OCI-LY3 (cell line): ENCODE measurements at regions not wholly inside any gene's neighbourhood (a gene's known extent, or its start where the extent isn't known, plus 50 kb on each side); places are given as distances from the start of the nearest gene placed in this dataset.
"Not testable (repeated sequence)": the region's sequence is repeated elsewhere in the genome, so short reads cannot be mapped to it uniquely, and the experiment has no call there.

Source experiments
- H2AFZ ChIP-seq: fragments of 200-600, 300-600 bp; shearing (Covaris generic); 2 replicates; pipeline ENCODE4 v1.6.0; 2014; ENCODE audit warnings: antibody characterized with exemption, low read depth, low read length
- H3K27ac ChIP-seq: fragments of 200-600, 300-600 bp; sonication (generic); 2 replicates; pipeline ENCODE4 v1.5.1; 2014; ENCODE audit warnings: mild to moderate bottlenecking, low read length, moderate library complexity, mixed read lengths
- H3K27me3 ChIP-seq: fragments of 200-600, 300-600 bp; sonication (generic); 2 replicates; pipeline ENCODE4 v1.6.1; 2014; ENCODE audit warnings: low read depth, low read length, mixed read lengths
- H3K36me3 ChIP-seq: fragments of 200-600, 300-600 bp; sonication (generic); replicated peaks from 2 replicates; pipeline ENCODE3; 2014; ENCODE audit warnings: low read depth, low read length, mixed read lengths
- H3K4me1 ChIP-seq: fragments of 300-600, 200-600 bp; sonication (generic); 2 replicates; pipeline ENCODE4 v1.6.1; 2014; ENCODE audit warnings: low read length, mixed read lengths
- H3K4me2 ChIP-seq: fragments of 200-600, 300-600 bp; sonication (generic); 2 replicates; pipeline ENCODE4 v1.6.1; 2014; ENCODE audit warnings: low read length, mixed read lengths
- H3K4me3 ChIP-seq: fragments of 300-600, 200-600 bp; sonication (generic); 2 replicates; pipeline ENCODE4 v1.5.1; 2014; ENCODE audit warnings: antibody characterized with exemption, mild to moderate bottlenecking, low read length, moderate library complexity
- H3K79me2 ChIP-seq: fragments of 300-600, 200-600 bp; shearing (Covaris generic); 2 replicates; pipeline ENCODE4 v1.6.1; 2014; ENCODE audit warnings: mild to moderate bottlenecking, low read length, mixed read lengths
- H3K9ac ChIP-seq: fragments of 300-600, 200-600 bp; shearing (Covaris generic); 2 replicates; pipeline ENCODE4 v1.6.0; 2014; ENCODE audit warnings: mild to moderate bottlenecking, low read length, moderate library complexity
- H3K9me3 ChIP-seq: fragments of 200-600, 300-600 bp; shearing (Covaris generic); 2 replicates; pipeline ENCODE4 v1.6.1; 2014; ENCODE audit warnings: low read length, mixed read lengths; ENCODE audit not compliant: insufficient read depth
- H4K20me1 ChIP-seq: fragments of 200-600, 300-600 bp; sonication (generic); 2 replicates; pipeline ENCODE4 v1.6.1; 2016; ENCODE audit warnings: low read length, mixed read lengths; ENCODE audit not compliant: insufficient read depth
- EZH2phosphoT487 ChIP-seq: fragments of 200-600 bp; shearing (Covaris generic); IDR thresholded peaks from 2 replicates; pipeline ENCODE4 v1.6.1; 2018; ENCODE audit warnings: antibody characterized with exemption, mixed run types, low read depth
- TF ChIP-seq, protein P1 (sequence below): fragments of 200-600, 300-600 bp; sonication (generic); IDR thresholded peaks from 2 replicates; pipeline ENCODE4 v1.5.1; 2014; ENCODE audit warnings: antibody characterized with exemption, low read length, low read depth

DNA sequence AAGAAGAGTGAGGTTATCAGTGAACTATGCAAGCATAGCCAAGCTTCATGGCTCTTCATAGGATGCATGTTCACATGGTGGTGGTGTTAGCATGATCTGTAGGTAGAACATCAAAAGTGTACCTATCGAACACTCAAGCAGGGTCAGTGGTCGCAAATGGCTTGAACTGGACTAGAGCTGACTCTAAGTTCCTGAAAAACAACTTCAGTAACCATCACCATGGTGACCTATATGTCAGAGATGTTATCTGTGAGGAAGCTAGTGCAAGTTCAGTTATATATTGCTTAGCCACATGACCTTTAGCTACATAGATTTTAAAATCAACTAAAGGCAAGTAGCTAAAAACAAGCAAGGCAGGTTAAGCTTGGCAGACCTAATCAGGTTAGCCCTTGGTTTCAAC, 163.1 kb upstream of the AGR3 start:
- Histone ChIP-seq H3K36me3 (no peaks in the 10 kb centered on the region), H3K4me3 (no peak overlapping the region), H3K27me3 (no peaks in the 10 kb centered on the region), H3K4me2 (no peak overlapping the region), H3K9ac (no peak overlapping the region), H3K9me3 (no peaks in the 10 kb centered on the region), H3K79me2 (no peaks in the 10 kb centered on the region), H2AFZ (no peak overlapping the region), H3K27ac (no peak overlapping the region), H3K4me1 (peaks cover 13% of the 10 kb centered on the region), H4K20me1 (no peaks in the 10 kb centered on the region)
- TF ChIP-seq, protein P1, sequence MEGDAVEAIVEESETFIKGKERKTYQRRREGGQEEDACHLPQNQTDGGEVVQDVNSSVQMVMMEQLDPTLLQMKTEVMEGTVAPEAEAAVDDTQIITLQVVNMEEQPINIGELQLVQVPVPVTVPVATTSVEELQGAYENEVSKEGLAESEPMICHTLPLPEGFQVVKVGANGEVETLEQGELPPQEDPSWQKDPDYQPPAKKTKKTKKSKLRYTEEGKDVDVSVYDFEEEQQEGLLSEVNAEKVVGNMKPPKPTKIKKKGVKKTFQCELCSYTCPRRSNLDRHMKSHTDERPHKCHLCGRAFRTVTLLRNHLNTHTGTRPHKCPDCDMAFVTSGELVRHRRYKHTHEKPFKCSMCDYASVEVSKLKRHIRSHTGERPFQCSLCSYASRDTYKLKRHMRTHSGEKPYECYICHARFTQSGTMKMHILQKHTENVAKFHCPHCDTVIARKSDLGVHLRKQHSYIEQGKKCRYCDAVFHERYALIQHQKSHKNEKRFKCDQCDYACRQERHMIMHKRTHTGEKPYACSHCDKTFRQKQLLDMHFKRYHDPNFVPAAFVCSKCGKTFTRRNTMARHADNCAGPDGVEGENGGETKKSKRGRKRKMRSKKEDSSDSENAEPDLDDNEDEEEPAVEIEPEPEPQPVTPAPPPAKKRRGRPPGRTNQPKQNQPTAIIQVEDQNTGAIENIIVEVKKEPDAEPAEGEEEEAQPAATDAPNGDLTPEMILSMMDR = no peak
- TF ChIP-seq EZH2phosphoT487 = no peak

DNA sequence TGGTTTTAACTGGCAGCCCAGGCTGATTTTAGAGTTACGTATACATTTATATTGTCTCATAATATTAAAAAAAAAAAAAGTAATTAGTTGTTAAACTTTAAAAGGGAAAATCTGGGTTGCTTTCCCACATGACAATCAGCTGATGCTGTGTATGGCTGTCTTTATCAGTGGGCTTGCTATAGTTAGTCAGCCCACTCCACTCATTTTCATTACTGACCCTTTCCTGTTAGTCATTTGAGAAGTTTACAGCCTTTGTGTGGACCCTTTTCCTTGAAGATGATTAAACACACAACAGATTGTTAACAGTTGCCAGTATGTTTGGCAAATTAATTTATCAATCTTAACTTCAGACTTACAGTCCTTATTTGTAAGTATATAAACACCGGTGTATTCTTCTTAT, 164.5 kb upstream of the AGR3 start:
- Histone ChIP-seq H3K79me2 (no peaks in the 10 kb centered on the region), H3K36me3 (no peaks in the 10 kb centered on the region), H3K4me1 (peaks cover 7% of the 10 kb centered on the region), H2AFZ (no peak overlapping the region), H3K9ac (no peak overlapping the region), H3K27me3 (no peaks in the 10 kb centered on the region), H4K20me1 (no peaks in the 10 kb centered on the region), H3K27ac (no peak overlapping the region), H3K4me3 (no peak overlapping the region), H3K9me3 (no peaks in the 10 kb centered on the region), H3K4me2 (no peak overlapping the region)
- TF ChIP-seq, protein P1 = no peak
- no peak for TF ChIP-seq EZH2phosphoT487

DNA sequence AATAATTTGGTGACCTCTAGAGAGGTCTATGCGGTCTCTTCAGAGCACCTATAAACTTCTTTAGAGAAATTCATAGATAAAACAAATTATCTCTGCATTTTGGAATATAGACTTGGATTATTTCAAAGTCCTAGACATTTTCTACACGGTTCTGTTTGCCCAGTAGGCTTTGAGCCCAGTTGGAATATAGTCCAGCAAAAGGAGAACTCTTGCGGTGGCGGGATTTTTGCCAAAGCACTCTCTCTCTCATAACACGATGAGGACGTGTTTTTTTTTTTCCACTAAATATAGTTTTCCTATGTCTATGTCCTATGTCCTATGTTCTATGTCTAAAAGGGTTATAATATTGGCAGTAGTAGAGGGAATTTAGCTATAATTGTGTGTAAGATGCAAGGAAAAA, 164.9 kb upstream of the AGR3 start:
- H3K4me1 ChIP-seq = 0 out of 2 replicates have a peak, but pooled peaks cover 4% of the 10 kb centered on the region
- H3K9me3 ChIP-seq = no peaks in the 10 kb centered on the region
- no peaks in the 10 kb centered on the region for H3K36me3 ChIP-seq
- H3K27ac ChIP-seq = no peak overlapping the region
- TF ChIP-seq, protein P1 = no peak
- TF ChIP-seq EZH2phosphoT487 = no peak
- H4K20me1 ChIP-seq = no peaks in the 10 kb centered on the region
- no peak overlapping the region for H2AFZ ChIP-seq
- H3K9ac ChIP-seq = no peak overlapping the region
- H3K79me2 ChIP-seq = no peaks in the 10 kb centered on the region
- no peak overlapping the region for H3K4me3 ChIP-seq
- no peaks in the 10 kb centered on the region for H3K27me3 ChIP-seq
- no peak overlapping the region for H3K4me2 ChIP-seq

DNA sequence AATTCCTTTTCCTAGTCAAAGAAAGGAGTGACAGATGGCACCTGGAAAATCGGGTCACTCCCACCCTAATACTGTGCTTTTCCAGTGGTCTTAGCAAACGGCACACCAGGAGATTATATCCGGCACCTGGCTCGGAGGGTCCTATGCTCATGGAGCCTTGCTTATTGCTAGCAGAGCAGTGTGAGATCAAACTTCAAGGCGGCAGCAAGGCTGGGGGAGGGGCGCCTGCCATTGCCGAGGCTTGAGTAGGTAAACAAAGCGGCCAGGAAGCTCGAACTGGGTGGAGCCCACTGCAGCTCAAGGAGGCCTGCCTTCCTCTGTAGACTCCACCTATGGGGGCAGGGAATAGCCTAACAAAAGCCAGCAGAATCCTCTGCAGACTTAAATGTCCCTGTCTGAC, 171.4 kb upstream of the AGR3 start:
- H3K36me3 ChIP-seq, H3K4me2 ChIP-seq, H4K20me1 ChIP-seq, H3K4me1 ChIP-seq, H3K27me3 ChIP-seq, H3K9me3 ChIP-seq, H3K9ac ChIP-seq, H3K4me3 ChIP-seq, H2AFZ ChIP-seq, H3K79me2 ChIP-seq, H3K27ac ChIP-seq: not testable (repeated sequence)

DNA sequence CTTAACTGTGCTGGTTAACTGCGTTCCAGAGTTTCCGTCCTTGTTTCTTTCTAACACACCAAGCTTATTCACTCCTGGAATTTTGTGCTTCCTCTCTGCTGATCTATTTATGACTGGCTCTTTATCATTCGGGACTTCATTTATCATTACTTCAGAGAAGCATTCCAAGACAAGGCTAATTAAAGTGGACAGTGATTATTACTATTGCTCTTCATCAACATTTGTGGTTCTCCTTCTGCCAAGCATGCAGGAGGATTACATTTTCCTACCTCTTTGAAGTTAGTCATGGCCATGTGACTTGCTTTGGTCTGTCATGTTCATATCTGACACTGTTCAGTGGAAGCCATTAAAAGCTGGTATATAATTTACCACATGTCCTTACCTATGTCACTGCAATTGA, 172.4 kb upstream of the AGR3 start:
- no peak overlapping the region for H2AFZ ChIP-seq
- no peak overlapping the region for H3K9ac ChIP-seq
- H3K79me2 ChIP-seq = no peaks in the 10 kb centered on the region
- no peaks in the 10 kb centered on the region for H3K27me3 ChIP-seq
- no peak overlapping the region for H3K27ac ChIP-seq
- H3K9me3 ChIP-seq = no peaks in the 10 kb centered on the region
- H3K4me2 ChIP-seq = no peak overlapping the region
- no peak for TF ChIP-seq EZH2phosphoT487
- TF ChIP-seq, protein P1 = no peak
- no peaks in the 10 kb centered on the region for H3K36me3 ChIP-seq
- no peaks in the 10 kb centered on the region for H4K20me1 ChIP-seq
- peaks cover 15% of the 10 kb centered on the region for H3K4me1 ChIP-seq
- no peak overlapping the region for H3K4me3 ChIP-seq
